ENCODE measurements at regions not wholly inside any gene's neighbourhood (a gene's known extent, or its start where the extent isn't known, plus 50 kb on each side); places are given as distances from the start of the nearest gene placed in this dataset.
A peak's percentile ranks its signal among the peaks of the same experiment; 100 is the strongest.
"Not testable (repeated sequence)": the region's sequence is repeated elsewhere in the genome, so short reads cannot be mapped to it uniquely, and the experiment has no call there.

DNA sequence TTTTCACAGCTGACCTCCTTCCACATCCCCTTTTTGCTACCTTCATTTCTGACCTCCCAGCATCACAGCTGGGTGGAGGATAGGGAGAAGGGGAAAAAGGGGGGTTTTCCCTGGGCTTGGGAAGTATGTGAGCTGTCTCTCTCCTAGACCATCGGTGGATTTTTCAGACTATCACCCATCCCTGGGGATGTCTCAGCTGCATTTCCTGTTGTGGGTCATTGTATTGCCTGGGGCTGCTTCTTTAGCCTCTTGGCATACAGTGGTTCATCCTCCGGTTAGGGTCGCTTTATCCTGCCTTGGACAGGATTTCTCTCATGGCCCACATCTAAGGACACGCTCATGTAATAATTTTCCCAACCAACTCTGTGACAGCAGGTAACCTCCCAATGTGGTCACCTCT, 142.5 kb upstream of the ARG1 start:
- DNase-seq (ENCODE audit: low read depth), result no peak

DNA sequence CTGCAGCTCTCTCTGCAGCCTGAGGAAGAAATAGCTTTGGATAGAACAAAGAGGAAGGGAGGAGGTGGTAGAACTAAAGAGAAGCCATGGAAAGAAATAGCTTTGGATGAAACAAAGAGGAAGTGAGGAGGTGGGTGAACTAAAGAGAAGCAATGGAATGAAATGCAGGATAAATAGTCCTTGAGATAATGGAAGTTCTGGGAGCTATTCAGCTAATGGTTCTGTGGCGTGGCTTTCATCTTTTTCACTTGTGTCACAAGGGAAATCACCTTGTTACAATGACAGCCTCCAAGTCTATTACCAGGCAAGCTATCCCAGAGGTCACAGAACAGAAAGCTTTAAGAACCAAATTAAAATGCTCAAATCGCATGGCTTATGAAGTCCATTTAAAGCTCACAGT, 141.3 kb upstream of the ARG1 start:
- DNase-seq (ENCODE audit: low read depth), result no peak

DNA sequence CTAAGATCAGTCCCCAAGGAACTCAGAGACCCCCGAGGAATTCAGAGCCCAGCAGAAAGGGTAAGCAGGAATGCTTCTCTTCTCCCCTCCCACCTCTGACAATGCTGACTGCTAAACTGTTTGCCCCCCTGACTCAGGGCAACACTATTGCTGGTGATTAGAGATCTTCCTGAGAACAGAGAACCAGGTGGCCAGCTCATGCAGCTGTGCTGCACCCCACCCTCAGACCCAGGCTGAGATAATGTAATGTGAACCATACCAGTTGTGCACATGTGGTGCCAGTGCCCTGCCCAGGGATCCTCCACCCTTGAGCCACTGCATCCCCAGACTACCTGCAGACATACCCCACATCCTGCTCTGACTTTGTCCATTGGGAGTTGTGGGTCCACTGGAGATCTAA, 139.1 kb upstream of the ARG1 start:
- no peak for DNase-seq (ENCODE audit: low read depth)

GRCh38 chr6:131436358-131436757, 136.7 kb upstream of the ARG1 start:
- DNase-seq (ENCODE audit: low read depth), result no peak

DNA sequence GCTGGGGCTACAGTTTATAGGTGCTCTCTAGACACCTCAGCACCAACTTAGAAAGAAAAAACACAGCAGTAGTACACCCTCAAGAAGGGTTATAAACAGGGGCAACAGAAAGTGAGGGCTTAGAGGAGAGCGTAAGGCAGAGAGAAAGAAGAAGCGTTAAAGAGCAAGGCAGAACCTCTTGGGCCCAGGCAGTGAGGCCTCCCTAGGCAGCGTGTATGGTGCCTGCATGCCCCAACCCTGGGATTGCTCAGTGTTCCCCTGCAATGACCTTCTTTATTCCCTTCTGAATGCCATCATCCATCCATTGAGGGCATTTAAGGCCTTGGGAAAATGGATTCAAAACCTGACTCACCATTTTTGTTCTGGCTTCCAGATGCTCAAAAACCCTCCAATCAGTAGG, 130.0 kb upstream of the ARG1 start:
- no peak for DNase-seq (ENCODE audit: low read depth)

DNA sequence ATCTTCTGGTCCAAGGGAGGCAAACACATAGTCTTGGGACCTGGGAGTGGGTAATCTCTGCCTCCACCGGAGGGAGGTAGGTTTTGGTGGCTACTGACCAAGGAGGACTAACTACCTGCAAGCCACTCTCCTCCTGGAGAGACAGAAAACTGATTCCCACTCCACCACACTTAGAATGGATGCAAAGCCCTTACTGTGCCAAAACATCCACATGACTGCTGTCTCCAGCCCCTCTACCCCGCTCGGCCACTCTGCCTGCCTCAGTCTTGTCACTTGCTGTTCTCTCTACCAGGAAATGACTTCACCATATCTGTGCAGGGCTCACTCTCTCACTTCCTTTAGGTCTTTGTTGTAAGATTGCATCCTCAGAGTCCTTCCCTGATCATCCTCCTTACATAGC, 129.5 kb upstream of the ARG1 start:
- DNase-seq (ENCODE audit: low read depth), result no peak

DNA sequence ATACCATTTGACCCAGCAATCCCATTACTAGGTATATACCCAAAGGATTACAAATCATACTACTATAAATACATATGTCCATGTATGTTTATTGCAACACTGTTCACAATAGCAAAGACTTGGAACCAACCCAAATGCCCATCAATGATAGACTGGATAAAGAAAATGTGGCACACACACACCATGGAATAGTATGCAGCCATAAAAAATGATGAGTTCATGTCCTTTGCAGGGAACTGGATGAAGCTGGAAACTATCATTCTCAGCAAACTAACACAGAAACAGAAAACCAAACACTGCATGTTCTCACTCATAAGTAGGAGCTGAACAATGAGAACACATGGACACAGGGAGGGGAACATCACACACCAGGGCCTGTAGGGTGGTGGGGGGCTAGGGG, 127.7 kb upstream of the ARG1 start:
- not testable (repeated sequence) for DNase-seq (ENCODE audit: low read depth)

- no peak for DNase-seq (ENCODE audit: low read depth)
Observed at GRCh38 chr6:131450861-131451260, 122.2 kb upstream of the ARG1 start.

- DNase-seq (ENCODE audit: low read depth), result no peak
Observed at GRCh38 chr6:131451321-131452144, 121.5 kb upstream of the ARG1 start.

DNA sequence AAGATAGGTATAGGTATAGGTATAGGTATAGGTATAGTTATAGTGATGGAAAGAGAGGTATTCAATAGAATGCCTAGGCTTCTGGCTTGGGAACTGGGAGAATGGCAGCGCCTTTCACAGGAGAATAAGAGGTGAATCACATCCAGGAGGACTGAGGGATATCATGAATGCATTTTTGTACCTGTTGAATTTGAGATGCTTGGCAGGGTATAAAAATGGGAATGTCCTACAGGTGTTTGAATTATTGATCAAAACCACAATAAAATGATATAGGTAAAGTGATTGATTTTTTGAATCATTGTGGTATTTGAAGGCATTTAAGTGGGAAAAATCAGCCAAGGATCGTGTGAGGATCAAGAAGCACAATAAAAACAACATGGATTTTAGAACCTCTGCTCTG, 119.2 kb upstream of the ARG1 start:
- no peak for DNase-seq (ENCODE audit: low read depth)

DNA sequence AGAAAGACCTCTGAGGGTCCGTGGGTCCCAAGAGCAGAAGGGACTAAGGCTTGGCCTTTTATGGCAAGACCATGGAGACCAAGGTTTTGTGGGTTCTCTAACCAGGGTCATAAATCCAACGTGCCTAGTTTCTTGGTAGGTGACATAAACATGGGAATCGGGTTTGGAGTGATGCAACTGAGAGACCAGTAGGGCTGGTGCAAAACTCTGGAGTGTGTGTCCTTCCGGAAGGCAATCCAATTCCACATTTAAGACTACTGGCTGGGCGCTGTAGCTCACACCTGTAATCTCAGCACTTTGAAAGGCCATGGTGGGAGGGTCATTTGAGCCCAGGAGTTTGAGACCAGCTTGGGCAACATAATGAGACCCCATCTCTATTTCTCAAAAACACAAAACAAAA, 116.5 kb upstream of the ARG1 start:
- DNase-seq (ENCODE audit: low read depth), result no peak

DNA sequence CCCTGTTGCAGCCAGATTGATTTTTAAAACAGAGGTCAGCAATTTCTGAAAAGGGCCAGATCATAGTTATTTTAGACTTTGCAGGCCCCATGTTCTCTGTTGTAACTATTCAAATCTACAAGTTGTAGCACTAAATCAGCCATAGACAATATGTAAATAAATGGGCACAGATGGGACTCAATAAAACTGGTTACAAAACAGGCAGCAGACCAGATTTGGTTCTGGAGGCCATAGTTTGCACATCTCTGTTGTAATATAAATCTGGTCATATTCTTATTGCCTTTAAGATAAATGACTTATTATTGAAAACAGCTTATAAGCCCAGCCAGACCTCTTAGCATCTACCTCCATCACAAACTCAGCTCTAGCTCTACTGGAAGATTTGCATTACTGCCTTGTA, 114.0 kb upstream of the ARG1 start:
- no peak for DNase-seq (ENCODE audit: low read depth)

- DNase-seq (ENCODE audit: low read depth), result no peak
Observed at GRCh38 chr6:131460614-131461000, 112.4 kb upstream of the ARG1 start.

- no peak for DNase-seq (ENCODE audit: low read depth)
Observed at GRCh38 chr6:131469130-131469529, 103.9 kb upstream of the ARG1 start.

- DNase-seq (ENCODE audit: low read depth), result no peak
Observed at GRCh38 chr6:131470534-131470933, 102.5 kb upstream of the ARG1 start.

DNA sequence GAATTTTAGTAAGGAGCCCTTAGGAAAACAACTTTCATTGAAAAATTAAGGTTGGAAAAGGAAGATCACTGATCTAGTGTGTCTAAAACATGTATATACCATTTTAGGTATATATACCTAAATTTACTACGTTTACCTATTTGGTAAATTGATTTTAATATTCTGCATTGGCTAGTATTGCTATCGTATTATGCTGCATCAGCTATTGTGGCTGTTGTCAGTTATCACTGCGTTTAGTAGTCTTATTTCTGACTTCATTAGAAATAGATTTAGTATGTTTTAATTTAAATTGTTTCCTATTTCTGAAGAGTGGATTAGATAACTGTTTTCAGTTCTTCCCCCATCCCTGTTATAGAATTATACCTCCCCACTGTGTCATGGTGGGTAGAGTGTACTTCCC, 101.7 kb upstream of the ARG1 start:
- DNase-seq (ENCODE audit: low read depth), result no peak

- DNase-seq (ENCODE audit: low read depth), result not testable (repeated sequence)
Observed at GRCh38 chr6:131473303-131473702, 99.7 kb upstream of the ARG1 start.

- no peak for DNase-seq (ENCODE audit: low read depth)
Observed at GRCh38 chr6:131476362-131476761, 96.7 kb upstream of the ARG1 start.

DNA sequence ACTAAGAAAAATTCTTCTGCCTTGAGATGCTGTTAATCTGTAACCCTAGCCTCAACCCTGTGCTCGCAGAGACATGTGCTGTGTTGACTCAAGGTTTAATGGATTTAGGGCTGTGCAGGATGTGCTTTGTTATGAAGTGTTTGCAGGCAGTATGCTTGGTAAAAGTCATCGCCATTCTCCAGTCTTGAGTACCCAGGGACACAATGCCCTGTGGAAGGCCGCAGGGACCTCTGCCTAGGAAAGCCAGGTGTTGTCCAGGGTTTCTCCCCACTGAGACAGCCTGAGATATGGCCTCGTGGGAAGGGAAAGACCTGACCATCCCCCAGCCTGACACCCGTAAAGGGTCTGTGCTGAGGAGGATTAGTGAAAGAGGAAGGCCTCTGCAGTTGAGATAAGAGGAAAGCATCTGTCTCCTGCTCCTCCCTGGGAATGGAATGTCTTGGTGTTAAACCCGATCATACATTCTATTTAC, 94.2 kb upstream of the ARG1 start:
- peak; percentile 70 for DNase-seq (ENCODE audit: low read depth)

DNA sequence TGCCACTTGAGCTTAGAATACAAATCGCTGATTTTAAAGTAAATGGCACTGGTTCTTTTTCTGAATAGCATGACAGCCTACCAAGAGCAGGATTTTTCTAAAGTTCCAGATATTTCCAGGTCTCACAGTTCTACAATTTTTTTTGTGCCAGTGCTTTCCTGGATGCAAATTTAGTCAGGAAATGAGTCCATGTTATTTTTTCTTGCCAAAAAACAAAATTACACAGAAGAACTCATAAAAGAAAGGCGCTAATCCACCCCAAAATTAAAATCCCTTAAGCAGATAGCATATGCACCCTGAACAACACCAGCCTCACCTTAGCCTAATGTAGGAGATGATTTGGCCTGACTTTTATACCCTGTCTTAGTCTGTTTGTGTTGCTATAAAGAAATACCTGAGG, 86.4 kb upstream of the ARG1 start:
- no peak for DNase-seq (ENCODE audit: low read depth)

DNA sequence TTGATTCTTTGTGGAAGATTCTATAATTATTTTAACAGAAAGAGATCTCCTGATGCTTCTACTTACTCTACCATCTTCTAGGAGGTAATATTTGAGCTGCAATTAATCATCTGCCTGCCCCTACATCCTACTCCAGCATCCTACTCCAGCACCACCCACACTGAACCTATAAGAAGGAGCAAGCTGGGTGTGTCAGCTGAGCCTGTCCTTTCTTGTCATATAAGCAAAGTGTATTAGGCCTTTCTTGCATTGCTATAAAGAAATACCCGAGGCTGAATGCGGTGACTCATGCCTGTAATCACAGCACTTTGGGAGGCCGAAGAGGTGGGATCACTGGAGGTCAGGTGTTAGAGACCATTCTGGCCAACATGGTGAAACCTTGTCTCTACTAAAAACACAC, 84.2 kb upstream of the ARG1 start:
- no peak for DNase-seq (ENCODE audit: low read depth)

DNA sequence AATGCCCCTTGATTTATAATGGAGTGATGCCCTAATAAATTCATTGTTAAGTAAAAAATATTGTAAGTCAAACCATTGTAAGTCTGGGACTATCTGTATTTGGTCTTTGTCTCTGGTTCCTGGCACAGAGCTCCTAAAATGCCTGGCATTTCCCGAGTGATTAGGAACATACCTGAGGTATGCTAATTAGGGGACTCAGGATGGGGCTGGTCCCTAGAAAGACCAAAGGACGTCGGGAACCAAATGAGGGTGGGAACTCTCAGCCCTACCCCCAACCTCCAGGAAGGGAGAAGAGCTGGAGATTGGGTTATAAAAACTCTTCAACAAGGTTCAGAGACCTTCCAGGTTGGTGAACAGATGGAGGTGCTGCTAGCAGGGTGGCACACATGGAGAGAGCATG, 82.6 kb upstream of the ARG1 start:
- no peak for DNase-seq (ENCODE audit: low read depth)

DNA sequence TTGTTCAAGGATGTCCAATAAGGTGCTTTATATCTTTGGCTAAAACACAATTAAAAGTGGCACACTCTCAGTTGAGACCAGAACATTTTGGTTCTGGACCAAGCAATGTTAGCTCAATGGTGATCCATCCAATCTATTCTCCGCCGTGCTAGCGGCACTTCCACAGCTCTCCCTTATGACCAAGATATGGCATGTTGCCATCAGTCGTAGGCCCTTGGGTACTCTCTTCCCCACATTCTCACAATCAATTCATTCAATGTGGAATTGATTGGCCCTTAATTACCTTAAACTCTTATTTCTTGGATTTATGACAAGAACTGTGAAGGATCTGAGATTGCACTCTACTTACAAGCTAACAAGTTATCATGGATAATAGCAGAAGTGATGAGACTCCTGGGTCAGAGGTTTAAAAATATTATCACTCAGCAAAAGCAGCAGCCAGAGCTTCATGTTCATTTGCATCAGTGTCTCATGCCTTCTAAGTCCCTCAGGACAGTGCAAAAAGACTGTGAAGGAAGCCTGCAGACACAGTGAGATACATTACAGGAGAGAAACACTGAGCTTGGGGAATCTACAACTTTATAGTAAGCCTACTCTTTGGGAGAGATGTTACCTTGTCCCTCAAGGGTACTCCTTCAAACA, 80.0 kb upstream of the ARG1 start:
- no peak for DNase-seq (ENCODE audit: low read depth)

DNA sequence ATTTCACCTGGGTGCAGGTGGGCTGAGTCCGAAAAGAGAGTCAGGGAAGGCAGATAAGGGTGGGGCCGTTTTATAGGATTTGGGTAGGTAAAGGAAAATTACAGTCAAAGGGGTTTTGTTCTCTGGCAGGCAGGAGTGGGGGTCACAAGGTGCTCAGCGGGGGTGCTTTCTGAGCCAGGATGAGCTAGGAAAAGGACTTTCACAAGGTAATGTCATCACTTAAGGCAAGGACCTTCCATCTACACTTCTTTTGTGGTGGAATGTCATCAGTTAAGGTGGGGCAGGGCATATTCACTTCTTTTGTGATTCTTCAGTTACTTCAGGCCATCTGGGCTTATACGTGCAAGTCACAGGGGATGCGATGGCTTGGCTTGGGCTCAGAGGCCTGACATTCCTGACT, 68.6 kb upstream of the ARG1 start:
- not testable (repeated sequence) for DNase-seq (ENCODE audit: low read depth)
